K562 (cell line): ENCODE measurements at regions not wholly inside any gene's neighbourhood (a gene's known extent, or its start where the extent isn't known, plus 50 kb on each side); places are given as distances from the start of the nearest gene placed in this dataset.

Experiments
- ARID1B ChIP-seq: fragments of 450-650 bp; IDR thresholded peaks from 2 replicates; pipeline ENCODE4 v1.6.1; 2016; ENCODE audit warnings: antibody characterized with exemption, mild to moderate bottlenecking, inconsistent platforms
- ARID2 ChIP-seq: fragments of 450-650 bp; IDR thresholded peaks from 2 replicates; pipeline ENCODE4 v1.6.1; 2017; ENCODE audit warnings: antibody characterized with exemption, mild to moderate bottlenecking
- BDP1 ChIP-seq: IDR thresholded peaks from 3 replicates; pipeline ENCODE4 v1.6.1; 2011; ENCODE audit not compliant: insufficient read length, insufficient read depth
- CBFA2T3 ChIP-seq: fragments of 450-650 bp; IDR thresholded peaks from 2 replicates; pipeline ENCODE4 v1.6.1; 2017
- DEAF1 ChIP-seq: fragments of 450-650 bp; formaldehyde crosslinking; IDR thresholded peaks from 2 replicates; pipeline ENCODE4 v1.4.0; 2020; ENCODE audit warnings: mild to moderate bottlenecking, moderate library complexity
- MTA3 ChIP-seq: fragments of 450-650 bp; formaldehyde crosslinking; IDR thresholded peaks from 2 replicates; pipeline ENCODE4 v1.6.1; 2017; ENCODE audit warnings: mild to moderate bottlenecking, borderline replicate concordance
- TF ChIP-seq, protein P1 (sequence below), 2 experiments: fragments of 450-650 bp; formaldehyde crosslinking in 1 of 2; IDR thresholded peaks; 2 replicates each; pipeline versions ENCODE4 v1.4.0 to v1.6.1; 2014 to 2020; ENCODE audit warnings: mild to moderate bottlenecking in 2 of 2, borderline replicate concordance in 1 of 2, low read depth in 1 of 2
- TF ChIP-seq, protein P2 (sequence below): sonication (generic); IDR thresholded peaks from 2 replicates; pipeline ENCODE4 v1.6.1; 2016
- TF ChIP-seq, protein P3 (sequence below): sonication (generic); formaldehyde crosslinking; IDR thresholded peaks from 2 replicates; pipeline ENCODE4 v1.8.0; 2022; ENCODE audit warnings: mild to moderate bottlenecking, missing genetic modification reagents
- TF ChIP-seq, protein P4 (sequence below): IDR thresholded peaks from 2 replicates; pipeline ENCODE4 v1.6.1; 2014; ENCODE audit warnings: antibody characterized with exemption

GRCh38 chr11:86155200-86155844, 86.4 kb upstream of the PICALM start (continued):
- TF ChIP-seq, protein P1, sequence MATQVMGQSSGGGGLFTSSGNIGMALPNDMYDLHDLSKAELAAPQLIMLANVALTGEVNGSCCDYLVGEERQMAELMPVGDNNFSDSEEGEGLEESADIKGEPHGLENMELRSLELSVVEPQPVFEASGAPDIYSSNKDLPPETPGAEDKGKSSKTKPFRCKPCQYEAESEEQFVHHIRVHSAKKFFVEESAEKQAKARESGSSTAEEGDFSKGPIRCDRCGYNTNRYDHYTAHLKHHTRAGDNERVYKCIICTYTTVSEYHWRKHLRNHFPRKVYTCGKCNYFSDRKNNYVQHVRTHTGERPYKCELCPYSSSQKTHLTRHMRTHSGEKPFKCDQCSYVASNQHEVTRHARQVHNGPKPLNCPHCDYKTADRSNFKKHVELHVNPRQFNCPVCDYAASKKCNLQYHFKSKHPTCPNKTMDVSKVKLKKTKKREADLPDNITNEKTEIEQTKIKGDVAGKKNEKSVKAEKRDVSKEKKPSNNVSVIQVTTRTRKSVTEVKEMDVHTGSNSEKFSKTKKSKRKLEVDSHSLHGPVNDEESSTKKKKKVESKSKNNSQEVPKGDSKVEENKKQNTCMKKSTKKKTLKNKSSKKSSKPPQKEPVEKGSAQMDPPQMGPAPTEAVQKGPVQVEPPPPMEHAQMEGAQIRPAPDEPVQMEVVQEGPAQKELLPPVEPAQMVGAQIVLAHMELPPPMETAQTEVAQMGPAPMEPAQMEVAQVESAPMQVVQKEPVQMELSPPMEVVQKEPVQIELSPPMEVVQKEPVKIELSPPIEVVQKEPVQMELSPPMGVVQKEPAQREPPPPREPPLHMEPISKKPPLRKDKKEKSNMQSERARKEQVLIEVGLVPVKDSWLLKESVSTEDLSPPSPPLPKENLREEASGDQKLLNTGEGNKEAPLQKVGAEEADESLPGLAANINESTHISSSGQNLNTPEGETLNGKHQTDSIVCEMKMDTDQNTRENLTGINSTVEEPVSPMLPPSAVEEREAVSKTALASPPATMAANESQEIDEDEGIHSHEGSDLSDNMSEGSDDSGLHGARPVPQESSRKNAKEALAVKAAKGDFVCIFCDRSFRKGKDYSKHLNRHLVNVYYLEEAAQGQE (IDR thresholded peaks at IDR 0.05; ENCODE audit: borderline replicate concordance) = peak; percentile 61; the same call in 1 of the 2 replicates
- TF ChIP-seq, protein P1 (CRISPR knock-in tag; IDR thresholded peaks at IDR 0.05; ENCODE audit: low read depth) = no peak
- TF ChIP-seq ARID1B (0 out of 2 replicates have a peak, but pooled peaks have one; percentile 18), BDP1 (peak; percentile 22), ARID2 (0 out of 2 replicates have a peak, but pooled peaks have one; percentile 25), CBFA2T3 (0 out of 2 replicates have a peak, but pooled peaks have one; percentile 11), DEAF1 (peak; percentile 3; the same call in 1 of the 2 replicates), MTA3 (0 out of 2 replicates have a peak, but pooled peaks have one; percentile 41)
- TF ChIP-seq, protein P2, sequence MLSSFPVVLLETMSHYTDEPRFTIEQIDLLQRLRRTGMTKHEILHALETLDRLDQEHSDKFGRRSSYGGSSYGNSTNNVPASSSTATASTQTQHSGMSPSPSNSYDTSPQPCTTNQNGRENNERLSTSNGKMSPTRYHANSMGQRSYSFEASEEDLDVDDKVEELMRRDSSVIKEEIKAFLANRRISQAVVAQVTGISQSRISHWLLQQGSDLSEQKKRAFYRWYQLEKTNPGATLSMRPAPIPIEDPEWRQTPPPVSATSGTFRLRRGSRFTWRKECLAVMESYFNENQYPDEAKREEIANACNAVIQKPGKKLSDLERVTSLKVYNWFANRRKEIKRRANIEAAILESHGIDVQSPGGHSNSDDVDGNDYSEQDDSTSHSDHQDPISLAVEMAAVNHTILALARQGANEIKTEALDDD = peak; percentile 95
- TF ChIP-seq, protein P3, sequence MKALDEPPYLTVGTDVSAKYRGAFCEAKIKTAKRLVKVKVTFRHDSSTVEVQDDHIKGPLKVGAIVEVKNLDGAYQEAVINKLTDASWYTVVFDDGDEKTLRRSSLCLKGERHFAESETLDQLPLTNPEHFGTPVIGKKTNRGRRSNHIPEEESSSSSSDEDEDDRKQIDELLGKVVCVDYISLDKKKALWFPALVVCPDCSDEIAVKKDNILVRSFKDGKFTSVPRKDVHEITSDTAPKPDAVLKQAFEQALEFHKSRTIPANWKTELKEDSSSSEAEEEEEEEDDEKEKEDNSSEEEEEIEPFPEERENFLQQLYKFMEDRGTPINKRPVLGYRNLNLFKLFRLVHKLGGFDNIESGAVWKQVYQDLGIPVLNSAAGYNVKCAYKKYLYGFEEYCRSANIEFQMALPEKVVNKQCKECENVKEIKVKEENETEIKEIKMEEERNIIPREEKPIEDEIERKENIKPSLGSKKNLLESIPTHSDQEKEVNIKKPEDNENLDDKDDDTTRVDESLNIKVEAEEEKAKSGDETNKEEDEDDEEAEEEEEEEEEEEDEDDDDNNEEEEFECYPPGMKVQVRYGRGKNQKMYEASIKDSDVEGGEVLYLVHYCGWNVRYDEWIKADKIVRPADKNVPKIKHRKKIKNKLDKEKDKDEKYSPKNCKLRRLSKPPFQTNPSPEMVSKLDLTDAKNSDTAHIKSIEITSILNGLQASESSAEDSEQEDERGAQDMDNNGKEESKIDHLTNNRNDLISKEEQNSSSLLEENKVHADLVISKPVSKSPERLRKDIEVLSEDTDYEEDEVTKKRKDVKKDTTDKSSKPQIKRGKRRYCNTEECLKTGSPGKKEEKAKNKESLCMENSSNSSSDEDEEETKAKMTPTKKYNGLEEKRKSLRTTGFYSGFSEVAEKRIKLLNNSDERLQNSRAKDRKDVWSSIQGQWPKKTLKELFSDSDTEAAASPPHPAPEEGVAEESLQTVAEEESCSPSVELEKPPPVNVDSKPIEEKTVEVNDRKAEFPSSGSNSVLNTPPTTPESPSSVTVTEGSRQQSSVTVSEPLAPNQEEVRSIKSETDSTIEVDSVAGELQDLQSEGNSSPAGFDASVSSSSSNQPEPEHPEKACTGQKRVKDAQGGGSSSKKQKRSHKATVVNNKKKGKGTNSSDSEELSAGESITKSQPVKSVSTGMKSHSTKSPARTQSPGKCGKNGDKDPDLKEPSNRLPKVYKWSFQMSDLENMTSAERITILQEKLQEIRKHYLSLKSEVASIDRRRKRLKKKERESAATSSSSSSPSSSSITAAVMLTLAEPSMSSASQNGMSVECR (CRISPR knock-in tag) = no peak
- TF ChIP-seq, protein P4, sequence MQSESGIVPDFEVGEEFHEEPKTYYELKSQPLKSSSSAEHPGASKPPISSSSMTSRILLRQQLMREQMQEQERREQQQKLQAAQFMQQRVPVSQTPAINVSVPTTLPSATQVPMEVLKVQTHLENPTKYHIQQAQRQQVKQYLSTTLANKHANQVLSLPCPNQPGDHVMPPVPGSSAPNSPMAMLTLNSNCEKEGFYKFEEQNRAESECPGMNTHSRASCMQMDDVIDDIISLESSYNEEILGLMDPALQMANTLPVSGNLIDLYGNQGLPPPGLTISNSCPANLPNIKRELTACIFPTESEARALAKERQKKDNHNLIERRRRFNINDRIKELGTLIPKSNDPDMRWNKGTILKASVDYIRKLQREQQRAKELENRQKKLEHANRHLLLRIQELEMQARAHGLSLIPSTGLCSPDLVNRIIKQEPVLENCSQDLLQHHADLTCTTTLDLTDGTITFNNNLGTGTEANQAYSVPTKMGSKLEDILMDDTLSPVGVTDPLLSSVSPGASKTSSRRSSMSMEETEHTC = no peak
